GM10266 (cell line): ENCODE measurements at regions not wholly inside any gene's neighbourhood (a gene's known extent, or its start where the extent isn't known, plus 50 kb on each side); places are given as distances from the start of the nearest gene placed in this dataset.
A peak's percentile ranks its signal among the peaks of the same experiment; 100 is the strongest.

Experiments used
- DNase-seq: peaks from one replicate; pipeline ENCODE4 v3.0.0; 2012; ENCODE audit errors: extremely low spot score
- CTCF ChIP-seq: IDR thresholded peaks from 2 replicates; pipeline ENCODE4 v1.5.1; 2012; ENCODE audit warnings: mild to moderate bottlenecking, low read depth; ENCODE audit not compliant: control insufficient read depth, insufficient read depth; ENCODE audit errors: missing control alignments

- TF ChIP-seq CTCF, result peak; percentile 80
Observed at GRCh38 chr1:50348449-50349241, 74.6 kb downstream of the DMRTA2 start.

GRCh38 chr1:50347933-50348332, 75.3 kb downstream of the DMRTA2 start:
- TF ChIP-seq CTCF, result no peak
- no peak for DNase-seq

More at GRCh38 chr1:50348449-50349241, 74.6 kb downstream of the DMRTA2 start:
- DNase-seq, result peak; percentile 63

DNA sequence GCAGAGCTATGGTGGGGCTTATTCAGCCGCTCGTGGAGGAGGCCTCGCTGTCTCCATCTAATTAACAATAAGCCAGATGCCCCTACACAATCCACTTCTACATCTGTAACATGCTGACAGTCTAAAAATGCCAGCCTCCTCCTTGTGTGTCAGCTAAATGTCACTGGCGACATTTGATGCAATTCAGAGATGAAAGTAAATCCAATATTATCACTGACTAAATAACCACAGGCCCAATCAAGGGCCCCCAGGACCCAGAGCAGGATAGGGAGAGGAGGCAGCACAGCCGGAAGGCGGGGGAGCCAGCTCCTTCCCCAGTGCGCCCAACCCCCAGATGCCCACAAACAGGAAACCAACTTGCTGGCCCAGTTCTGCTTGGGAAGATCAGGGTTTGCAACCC, 76.6 kb downstream of the DMRTA2 start:
- no peak for TF ChIP-seq CTCF
- DNase-seq, result no peak

GRCh38 chr1:50343323-50343722, 79.9 kb downstream of the DMRTA2 start:
- DNase-seq, result no peak
- no peak for TF ChIP-seq CTCF

DNA sequence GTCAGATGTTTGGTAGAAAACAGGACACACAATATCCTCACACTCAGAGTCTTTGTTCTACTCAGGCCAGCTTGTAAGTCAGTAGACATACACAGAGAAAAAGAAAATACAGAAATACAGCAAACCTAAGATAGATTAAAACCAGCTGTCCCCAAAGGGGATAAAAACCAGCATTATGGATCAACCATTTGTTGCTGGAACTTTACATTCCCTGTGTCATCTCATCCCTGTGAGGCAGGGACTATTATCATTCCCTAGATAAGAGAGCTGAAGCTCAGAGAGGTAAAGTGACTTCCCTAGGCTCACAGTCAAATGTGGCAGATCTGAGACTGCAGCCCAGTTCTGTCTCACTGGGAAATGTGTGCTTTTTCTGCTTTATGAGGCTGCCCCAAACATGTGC, 80.7 kb downstream of the DMRTA2 start:
- no peak for DNase-seq

DNA sequence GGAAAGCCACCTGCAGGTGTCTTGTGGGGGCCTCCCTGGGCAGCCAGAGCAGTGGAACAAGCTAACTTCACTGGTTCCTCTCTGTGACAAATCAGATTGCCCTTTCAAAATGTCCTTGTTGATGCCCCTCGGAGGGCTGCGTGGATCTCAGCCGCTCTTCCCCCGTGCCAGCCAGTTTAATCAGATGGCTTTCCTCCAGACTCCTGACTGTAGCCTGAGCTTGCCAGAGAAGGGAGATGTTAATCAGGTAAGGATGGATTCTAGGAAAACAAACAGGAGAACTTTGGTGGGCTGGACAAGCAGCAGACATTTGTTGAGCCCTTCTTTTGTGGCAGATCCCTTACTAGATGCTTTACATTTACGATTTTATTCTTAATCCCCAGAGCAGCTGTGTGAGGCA, 88.2 kb downstream of the DMRTA2 start:
- no peak for TF ChIP-seq CTCF
- DNase-seq, result no peak

More for the DNA sequence above, 80.7 kb downstream of the DMRTA2 start:
- no peak for TF ChIP-seq CTCF

DNA sequence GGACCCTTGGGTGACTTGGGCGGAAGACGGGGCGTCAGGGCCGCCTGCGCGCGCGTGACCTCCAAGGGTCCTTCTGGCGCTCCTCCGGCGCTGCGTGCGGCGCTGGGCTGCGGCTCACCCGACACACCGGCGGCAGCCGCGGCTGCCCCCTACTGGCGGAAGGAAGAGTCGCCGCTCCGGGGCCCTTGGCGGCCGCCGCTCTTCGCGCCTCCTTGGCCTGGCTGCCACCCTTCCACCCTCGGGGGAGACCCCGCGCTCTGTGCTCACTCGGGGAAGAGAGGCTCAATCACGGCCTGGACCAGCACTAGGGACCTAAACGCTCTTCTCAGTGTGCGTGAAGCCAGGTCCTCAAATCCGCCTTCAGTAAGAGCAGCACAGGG, 89.7 kb downstream of the DMRTA2 start:
- TF ChIP-seq CTCF, result peak; percentile 83
- peak; percentile 87 for DNase-seq
